IPS DF 4.7 (cell line): ENCODE measurements at regions not wholly inside any gene's neighbourhood (a gene's known extent, or its start where the extent isn't known, plus 50 kb on each side); places are given as distances from the start of the nearest gene placed in this dataset.

ENCODE experiments used
- DNase-seq: peaks from one replicate; pipeline ENCODE4 v3.0.0-alpha.2; 2013; ENCODE audit warnings: low spot score; ENCODE audit errors: extremely low read depth

DNA sequence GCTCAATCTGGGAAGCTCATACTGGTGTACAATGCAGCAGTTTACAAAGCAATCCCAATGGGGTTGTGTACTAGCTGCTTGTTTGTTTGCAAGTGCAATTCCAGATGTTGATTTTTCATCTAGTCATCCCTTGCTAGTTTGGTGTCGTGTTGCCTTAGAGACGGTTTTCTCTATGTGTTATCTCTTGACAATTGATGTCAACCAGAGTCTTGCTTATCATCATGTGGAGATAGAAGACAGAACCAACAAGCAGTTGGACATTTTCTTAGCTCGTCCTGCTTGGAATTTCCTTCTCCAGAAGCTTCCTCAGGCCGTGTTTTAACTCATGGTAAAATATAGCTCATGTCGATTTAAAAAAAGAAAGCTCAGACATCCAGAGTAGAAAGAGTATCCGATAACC, 262.0 kb upstream of the KCNH8 start:
- no peak for DNase-seq

DNA sequence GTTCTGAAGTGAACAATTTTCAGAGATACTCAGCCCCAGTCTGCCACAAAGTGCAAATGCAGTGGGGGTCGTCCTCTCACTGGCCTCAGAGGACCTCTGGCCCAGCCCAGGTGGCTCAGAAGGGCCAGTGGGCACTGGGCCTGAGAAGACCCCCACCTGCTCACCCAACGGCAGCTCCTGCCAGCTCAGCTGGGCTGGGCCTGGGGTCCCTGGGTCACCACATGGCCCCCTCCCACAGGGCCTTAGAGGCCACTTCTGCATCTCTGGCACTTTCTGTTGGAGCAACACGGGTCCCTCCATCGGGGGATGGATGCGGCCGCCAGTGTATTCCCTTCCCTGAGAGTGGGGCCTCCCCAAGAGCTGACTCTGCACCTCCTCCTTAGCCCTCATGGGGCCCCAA, 262.7 kb upstream of the KCNH8 start:
- no peak for DNase-seq

DNA sequence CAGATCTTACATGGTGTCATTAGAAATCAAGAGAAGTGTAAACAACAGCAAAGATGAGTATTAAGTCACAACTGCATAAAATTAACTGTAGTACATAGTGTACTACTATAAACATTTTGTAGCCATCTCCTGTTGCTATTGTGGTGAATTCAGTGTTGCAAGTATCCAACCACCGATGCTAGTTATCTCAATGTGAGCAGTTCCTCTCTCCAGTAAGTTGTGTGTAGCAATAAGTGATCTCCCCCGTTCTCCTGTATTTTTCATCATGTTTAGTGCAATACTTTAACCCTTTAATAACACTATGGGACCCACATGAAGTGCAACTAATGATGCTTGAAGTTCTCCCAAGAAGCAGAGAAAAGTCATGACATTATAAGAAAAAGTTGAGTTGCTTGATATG, 264.7 kb upstream of the KCNH8 start:
- DNase-seq: no peak

DNA sequence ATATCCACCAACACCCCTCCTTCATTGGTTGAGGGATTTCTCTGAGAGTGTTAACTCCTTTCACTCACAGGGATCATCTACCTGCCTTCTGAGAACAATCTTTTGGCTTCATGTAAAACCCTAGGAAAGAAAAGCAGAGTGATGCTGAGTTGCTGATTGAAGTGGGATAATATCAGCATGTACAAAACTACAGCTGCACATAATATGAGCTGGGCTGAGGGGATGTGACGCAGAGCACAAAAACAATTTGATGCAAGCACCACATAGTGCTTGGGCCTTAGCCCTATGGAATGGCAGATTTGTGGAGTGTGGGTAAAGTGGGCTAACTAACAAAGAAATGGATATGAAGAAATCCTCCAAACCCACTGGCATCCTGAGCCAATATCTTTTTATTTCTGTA, 267.6 kb upstream of the KCNH8 start:
- no peak for DNase-seq

DNA sequence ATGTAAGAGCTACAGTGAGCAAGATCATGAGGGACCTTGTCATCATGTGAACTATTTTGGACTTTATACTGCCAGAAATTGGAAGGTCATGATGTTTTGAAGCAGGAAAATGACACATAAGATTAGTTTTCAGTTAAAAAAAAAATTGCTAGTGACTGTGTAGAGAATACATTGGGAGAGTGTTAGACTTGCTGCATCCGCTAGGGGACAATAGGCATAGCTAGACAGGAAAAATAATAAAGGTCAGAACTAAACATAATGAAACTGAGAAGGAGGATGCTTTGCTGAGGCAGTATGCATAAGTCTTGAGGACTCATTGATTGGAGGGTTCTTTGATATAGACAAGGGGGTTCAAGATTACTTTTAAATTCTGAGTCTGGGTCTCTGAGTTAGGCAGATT, 275.8 kb upstream of the KCNH8 start:
- no peak for DNase-seq

DNA sequence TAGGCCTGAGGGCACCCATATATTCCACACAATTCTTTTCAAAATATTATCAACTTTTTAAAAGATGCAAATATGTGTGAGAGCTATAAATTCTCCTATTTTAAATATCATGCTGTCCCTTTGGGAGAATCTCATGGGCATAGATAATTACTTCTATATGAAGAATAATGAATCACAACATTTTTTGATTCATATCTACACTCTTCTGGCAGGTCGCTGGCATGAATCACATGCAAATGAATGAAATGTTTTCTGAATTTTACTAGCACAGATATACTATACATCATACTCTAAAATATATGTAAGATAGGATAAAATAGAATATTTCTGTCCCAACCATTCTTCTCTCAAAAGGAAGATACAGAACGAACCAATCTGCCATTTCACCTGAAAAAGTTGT, 277.7 kb upstream of the KCNH8 start:
- DNase-seq: no peak

DNA sequence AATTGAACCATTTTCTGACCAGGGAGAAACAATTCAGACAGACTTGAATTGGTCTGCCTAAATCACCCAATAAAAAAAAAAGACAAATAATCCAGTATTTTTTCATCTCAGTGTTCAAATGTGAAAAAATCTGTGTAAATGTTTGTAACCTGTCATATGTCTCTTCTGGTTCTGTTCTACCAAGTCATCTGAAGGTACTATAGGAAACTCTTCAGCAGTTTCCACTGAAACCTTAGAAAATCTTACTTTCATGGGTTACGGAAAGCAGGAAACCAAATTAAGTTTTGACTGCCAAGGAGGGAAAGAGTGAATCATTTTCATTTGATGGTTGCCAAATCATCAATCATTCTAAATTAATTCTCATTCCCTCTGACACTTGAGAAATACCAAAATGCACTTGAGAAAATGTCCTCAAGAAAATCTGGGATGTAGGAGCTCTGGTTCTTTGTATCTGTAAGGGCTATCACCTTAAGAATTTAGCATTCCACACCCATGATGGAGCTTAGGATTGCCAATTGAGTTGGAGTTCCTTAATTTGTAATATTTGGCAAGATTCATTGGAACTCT, 278.2 kb upstream of the KCNH8 start:
- DNase-seq: no peak

DNA sequence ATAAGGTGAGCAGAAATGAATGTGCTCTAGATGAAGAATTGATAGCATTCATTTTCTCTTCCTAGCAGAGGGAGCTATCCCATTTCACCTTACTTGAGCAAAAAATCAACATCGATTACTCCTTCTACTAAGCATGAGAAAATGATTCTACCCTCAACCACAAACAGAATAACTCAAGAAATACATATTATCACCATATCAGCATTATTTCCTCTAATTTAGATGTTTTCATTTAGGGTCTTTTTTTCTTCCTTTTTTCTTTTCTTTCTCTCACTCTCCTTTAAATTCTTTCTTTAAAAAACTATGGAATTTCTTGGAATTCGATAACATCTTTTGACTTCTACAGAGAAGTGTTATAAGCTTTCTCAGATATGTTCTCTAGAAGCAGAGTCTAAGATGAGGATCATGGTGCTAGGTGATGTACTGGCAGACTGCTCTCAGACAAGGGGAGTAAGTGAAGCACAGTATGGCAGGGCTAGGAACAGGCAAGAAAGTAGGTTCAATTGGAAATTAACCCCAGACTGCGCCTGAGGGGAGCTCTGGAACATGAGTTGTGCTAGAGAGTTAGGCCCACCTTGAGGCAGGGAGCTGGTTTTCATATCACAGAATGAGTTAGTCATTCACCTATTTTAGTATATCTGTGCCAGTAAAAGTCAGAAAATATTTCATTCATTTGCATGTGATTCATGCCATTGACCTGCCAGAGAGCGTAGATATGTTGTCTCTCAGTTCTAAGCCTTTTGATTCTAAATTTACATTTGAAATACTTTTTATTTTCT, 279.2 kb upstream of the KCNH8 start:
- DNase-seq: no peak

DNA sequence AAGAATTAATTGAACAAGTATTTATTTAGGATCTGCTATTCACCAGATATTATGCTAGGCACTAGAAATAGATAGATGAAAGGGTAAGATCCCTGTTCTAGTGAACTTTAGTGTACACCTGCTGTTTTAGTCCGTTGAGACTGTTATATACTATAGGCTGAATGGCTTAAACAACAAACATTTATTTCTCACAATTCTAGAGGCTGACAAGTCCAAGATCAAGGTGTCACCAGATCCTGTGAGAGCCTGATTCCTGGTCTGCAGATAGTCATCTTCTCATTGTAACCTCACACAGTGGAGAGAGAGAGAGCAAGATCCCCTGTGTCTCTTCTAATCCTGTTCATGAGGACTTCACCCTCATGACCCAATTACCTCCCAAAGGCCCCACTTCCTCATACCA, 281.4 kb upstream of the KCNH8 start:
- no peak for DNase-seq

DNA sequence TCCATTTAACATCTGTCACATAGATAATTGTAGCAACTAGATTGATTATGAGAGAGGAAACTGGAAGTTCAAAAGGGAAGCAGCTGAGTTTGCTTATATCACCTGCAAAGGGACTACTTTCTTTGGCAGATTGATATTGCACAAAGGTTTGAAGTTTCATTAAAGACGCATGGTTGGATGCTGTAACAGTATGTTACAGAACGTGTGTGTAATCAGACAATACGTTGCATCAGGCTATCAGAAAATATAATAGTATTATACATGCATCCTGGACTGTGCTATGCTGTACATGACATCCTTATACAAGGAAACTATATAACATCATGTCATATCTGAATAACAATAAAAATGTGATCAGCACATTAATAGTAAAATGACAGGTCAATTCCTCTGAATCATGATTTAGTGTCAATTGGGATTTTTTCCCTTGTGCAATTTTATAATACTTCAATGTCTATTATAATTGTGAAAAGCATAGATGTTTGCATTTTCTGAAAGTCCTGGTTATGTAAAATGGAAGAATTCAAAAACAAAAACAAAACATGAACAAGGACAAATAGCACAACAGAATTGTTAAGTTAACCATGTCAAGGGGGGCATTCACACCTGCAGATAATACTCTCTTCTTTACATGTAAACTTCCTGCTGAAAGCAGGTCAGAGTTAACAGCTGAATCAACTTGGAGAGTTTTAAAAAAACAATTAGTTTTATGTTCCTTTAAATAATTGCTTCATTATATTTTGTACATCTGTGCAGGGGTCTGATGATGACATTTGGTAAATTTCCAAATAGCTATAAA, 283.2 kb upstream of the KCNH8 start:
- DNase-seq: no peak

DNA sequence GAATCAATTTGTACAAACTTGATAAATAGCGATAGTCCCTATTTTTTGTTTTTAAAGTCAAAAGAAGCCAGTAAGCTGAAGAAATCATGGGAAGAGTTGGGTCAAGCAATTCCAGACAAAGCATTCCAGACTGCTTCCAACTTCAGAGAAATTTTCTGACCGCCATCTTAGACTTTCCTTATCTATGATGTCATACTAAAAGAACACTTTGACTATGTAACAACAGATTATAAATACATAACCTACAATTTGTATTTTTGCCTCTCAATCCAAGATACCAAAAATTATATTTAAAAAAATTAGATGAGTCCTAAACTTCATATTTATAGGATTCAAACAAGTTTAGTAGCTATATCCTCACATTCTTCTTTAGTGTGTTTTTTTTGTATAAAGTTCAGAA, 286.2 kb upstream of the KCNH8 start:
- DNase-seq: no peak

DNA sequence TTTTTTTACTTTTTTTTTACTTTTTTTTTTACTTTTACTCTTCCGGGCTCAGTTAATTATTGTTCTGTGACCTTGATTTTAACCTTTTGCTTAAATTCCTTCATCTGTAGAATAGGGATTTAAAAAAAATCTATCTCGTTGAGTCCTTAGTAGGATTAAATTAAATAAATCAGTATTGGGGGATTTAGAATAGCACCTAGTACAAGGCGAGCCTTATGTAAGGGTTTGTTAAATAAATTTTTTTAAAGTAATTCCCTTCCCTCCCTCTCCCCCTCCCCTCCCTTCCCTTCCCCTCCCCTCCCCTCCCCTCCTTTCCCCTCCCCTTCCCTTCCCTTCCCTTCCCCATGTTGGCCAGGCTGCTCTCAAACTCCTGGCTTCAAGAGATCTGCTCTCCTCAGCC, 287.2 kb upstream of the KCNH8 start:
- no peak for DNase-seq

DNA sequence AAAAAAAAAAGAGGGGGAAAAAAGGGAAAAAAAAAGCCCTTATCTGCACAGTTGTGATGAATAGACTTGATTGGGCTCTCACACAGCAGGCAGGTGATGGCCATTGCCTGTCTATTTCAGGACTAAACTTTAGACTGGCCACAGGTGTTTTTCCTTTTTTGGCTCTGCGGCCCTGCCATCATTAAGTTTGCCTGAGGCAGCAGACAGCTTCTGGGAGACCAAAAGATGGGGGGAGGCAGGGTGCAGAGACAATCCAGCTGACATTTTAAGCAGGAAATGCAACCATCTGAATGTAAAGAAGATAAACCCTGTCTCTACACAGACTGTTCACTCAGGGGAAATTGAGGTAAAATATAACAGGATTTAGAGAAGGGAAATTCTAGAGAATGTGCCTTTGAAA, 295.0 kb upstream of the KCNH8 start:
- no peak for DNase-seq

DNA sequence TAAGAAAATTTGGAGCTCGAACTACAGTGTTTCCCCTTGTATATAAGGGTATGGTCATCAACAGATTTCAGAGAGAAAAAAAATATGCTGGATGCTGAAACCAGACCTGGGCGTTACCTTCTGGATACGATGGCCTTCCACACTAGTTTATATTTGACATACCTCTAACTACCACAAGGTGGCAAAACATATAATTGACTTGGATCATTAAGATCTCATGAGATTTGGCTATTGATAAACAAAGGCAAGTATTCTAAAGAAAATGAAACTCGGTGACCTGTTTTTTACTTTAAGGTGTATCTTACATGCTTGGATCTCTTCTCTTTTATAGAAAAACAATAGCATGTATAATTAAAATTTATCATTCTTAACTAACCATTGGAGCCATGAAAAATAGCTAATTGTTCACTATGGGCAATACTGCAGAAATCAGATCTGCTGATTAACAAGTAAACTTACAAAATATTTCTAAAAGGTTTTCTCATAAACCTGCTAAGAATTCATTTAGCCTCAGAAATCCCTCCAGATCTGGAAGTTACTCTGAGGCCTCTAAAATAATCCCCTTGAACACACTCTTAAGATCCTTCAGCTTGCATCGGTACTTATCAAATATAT, 300.6 kb upstream of the KCNH8 start:
- no peak for DNase-seq

DNA sequence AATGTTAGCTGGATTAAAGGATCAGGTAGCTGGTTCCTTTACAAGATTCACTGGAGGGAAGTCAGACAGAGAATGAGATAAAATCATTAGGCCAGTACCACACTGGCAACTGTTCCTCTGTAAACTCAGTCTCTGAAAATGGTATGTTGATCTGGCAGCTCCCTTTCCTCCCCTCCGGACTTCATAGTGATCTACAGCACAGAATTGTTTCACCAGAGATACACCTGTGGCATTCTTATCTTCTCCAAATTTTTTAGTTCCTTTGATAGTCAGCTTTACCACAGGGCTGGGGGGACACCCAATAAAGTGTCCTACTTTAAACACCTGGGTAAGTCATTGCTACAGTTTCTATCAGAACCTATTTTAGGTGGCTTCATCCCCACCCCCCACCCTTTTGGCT, 304.3 kb upstream of the KCNH8 start:
- DNase-seq: no peak

DNA sequence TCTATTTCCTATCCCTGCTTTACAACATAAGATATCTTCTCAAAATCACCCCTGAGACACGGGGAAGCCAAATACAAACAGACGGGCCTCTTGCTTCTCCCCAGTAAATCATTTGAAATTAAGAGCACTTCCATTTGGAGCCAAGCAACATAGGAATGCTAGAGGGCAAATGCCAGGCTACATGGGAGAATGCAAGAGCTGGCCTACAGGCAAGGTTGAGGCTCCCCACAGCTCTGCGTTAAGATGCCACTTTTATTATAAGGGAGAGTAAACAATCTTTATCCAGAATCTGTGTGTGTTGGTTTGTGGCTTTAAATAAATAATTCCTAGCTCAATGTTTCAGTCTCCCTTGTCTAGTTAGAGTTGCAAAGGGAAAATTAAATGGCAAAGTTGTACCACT, 305.1 kb upstream of the KCNH8 start:
- no peak for DNase-seq

DNA sequence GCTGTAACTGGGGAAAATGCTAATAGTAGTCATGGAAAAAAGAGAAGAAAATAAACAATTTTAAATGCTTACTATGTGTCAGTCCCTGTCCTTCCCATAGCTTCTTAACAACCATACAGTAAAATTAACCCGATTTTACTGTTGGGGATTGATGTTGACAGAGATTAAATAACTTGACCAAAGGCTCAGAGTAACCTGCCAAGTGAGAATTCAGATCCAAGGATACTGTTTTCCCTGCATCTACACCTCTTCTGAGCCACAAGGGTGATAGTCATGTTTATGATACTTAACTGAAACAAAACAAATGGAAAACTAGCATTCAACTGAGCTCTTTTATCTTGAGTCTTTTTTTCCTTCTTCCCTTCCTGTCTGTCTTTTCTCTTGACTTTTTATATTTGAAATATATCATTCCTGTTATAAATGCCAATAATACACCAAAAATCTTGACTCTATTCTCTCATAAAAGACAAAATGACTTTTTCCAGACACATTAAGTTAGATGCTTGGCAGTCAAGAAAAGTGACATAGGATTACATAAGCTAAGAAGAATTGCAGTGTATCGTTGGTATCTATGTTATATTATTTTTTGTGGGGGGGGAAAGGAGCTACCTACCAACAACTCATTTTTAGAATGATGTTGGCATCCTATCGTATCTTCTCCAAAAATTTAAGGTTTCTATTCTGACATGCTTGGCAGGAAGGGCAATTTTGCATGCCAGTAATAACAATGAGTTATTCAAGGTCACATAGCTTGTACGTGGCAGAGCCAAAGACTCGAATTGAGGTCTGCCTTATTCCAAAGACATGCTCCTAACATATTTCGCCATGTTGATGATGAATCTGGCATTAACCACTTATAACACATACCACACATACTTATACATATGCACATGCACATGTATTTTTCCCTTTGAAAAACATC, 306.6 kb upstream of the KCNH8 start:
- DNase-seq: no peak

DNA sequence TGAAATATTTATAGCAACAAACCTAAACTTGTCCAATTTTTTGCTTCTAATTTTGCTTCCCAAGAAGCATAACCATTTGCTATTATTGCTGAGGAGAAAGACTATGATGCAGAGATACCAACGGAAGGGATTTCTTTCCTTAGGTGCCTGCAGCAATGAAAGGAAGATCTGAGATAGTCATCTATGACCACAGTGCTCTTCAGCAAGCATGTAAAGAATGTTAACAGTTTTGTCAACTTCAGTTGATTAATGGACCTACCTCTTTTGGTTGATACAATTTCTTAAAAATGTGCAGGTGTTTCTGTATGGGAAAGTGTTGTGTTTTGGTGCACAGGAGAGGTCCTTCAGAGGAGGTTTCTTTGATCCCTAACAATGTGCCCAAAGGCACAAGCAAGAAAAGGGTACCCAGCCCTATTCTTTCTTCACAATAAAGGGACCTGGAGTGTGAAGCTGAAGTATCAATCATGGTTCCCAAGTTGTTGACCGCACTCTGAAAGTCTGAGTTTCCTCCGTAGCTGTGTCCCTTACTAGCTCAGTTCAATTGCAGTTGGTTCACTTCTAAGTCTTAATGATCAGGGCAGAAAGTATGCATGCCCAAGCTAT, 307.7 kb upstream of the KCNH8 start:
- DNase-seq: no peak

DNA sequence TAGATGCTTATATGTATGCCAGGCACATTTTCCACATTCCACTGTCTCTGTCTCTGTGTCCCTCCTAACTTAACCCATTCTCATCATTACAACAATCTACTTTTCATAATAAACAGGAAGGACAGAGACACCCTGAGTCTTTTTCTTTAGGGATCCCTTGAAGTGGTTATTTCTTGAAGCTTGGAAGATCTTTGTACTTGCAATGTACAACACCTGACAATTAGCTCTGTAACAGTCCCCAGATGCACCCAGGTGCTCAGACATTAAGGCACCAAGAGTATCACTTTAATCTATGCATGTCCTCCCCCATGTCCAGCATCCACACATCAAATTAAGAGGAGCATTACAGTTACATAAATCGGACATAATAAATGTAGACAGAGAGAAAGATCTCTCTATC, 309.6 kb upstream of the KCNH8 start:
- no peak for DNase-seq

DNA sequence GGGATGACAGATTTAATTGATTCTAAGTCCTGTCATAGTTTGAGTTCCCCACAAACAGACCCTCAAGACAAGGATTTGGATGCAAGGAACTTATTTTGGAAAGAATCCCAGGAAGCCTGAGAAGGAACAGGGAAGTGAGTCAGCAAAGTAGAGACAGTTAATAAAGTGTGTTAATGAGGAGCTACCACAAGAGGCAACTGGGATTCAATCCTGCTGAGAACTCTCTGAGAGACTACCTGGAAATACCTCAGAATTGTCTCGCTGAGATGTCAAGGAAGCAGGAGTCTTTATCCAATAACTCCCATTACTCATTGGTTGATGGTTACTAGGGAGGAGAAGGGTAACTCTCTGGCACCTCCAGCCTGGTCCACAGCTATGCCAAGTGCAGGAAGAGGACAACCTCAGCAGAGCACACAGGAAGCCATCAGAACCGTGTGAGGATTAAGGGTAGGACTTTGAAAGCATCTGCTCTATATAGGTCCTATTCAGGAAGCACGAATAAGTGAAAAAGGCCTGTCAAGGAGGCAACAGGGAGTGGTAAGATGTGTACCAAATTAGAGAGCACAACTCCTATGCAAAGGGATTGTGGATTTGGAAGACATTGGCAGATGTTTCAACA, 311.1 kb upstream of the KCNH8 start:
- DNase-seq: no peak
